ENCODE measurements at regions not wholly inside any gene's neighbourhood (a gene's known extent, or its start where the extent isn't known, plus 50 kb on each side); places are given as distances from the start of the nearest gene placed in this dataset.

- no peak for TF ChIP-seq CTCF (IDR thresholded peaks at IDR 0.05)
- no peak for TF ChIP-seq POLR2A (IDR thresholded peaks at IDR 0.05)
These were observed 73.2 kb upstream of the PSMA6 start for GRCh38 chr14:35218963-35219362.

Measured in Peyer's patch (tissue), 4 donors.